ENCODE measurements at regions not wholly inside any gene's neighbourhood (a gene's known extent, or its start where the extent isn't known, plus 50 kb on each side); places are given as distances from the start of the nearest gene placed in this dataset.

DNA sequence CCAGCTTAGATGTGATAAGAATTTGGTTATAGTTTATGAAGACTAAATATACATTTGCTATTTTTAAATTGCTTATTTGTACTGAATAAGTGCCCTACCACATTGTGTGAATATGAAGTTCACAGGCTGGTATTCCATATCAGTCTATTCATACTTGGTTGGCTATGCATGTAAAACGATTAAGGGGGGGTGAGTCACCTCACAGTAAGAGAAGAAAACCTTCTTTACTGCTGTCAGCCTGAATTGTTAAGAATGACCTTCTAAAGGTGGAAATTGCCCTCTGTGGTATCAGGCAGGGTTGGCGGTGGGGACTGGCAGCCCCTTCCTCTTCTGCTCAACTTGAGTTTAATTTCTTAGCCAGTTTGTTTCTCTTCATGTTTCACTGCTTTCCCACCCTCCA, 127.0 kb upstream of the RPS23 start:
- ATAC-seq, result no peak
- TF ChIP-seq, protein P1, sequence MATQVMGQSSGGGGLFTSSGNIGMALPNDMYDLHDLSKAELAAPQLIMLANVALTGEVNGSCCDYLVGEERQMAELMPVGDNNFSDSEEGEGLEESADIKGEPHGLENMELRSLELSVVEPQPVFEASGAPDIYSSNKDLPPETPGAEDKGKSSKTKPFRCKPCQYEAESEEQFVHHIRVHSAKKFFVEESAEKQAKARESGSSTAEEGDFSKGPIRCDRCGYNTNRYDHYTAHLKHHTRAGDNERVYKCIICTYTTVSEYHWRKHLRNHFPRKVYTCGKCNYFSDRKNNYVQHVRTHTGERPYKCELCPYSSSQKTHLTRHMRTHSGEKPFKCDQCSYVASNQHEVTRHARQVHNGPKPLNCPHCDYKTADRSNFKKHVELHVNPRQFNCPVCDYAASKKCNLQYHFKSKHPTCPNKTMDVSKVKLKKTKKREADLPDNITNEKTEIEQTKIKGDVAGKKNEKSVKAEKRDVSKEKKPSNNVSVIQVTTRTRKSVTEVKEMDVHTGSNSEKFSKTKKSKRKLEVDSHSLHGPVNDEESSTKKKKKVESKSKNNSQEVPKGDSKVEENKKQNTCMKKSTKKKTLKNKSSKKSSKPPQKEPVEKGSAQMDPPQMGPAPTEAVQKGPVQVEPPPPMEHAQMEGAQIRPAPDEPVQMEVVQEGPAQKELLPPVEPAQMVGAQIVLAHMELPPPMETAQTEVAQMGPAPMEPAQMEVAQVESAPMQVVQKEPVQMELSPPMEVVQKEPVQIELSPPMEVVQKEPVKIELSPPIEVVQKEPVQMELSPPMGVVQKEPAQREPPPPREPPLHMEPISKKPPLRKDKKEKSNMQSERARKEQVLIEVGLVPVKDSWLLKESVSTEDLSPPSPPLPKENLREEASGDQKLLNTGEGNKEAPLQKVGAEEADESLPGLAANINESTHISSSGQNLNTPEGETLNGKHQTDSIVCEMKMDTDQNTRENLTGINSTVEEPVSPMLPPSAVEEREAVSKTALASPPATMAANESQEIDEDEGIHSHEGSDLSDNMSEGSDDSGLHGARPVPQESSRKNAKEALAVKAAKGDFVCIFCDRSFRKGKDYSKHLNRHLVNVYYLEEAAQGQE (IDR thresholded peaks at IDR 0.05; ENCODE audit: insufficient read depth in 1 of 2, low read depth in 2 of 2, low read length in 1 of 2), result no peak
- no peak for TF ChIP-seq TCF7L2 (IDR thresholded peaks at IDR 0.05; ENCODE audit: low read depth, low read length)
- TF ChIP-seq, protein P2, sequence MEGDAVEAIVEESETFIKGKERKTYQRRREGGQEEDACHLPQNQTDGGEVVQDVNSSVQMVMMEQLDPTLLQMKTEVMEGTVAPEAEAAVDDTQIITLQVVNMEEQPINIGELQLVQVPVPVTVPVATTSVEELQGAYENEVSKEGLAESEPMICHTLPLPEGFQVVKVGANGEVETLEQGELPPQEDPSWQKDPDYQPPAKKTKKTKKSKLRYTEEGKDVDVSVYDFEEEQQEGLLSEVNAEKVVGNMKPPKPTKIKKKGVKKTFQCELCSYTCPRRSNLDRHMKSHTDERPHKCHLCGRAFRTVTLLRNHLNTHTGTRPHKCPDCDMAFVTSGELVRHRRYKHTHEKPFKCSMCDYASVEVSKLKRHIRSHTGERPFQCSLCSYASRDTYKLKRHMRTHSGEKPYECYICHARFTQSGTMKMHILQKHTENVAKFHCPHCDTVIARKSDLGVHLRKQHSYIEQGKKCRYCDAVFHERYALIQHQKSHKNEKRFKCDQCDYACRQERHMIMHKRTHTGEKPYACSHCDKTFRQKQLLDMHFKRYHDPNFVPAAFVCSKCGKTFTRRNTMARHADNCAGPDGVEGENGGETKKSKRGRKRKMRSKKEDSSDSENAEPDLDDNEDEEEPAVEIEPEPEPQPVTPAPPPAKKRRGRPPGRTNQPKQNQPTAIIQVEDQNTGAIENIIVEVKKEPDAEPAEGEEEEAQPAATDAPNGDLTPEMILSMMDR (IDR thresholded peaks at IDR 0.05), result no peak
- TF ChIP-seq POLR2AphosphoS5 (IDR thresholded peaks at IDR 0.05; ENCODE audit: low read depth, low read length), result no peak
- TF ChIP-seq SIN3A (IDR thresholded peaks at IDR 0.05; ENCODE audit: borderline replicate concordance, insufficient read depth, low read depth, low read length), result no peak
- no peak for DNase-seq (ENCODE audit: low read depth, low spot score)
- no peaks in the 10 kb centered on the region for H3K27me3 ChIP-seq (ENCODE audit: control insufficient read depth, insufficient read depth, low read length)
- H3K27ac ChIP-seq (ENCODE audit: low read length), result no peak overlapping the region
- in situ Hi-C loops (cut with HindIII; ENCODE audit: low pct_unique_long_range_greater_than_20kb, low sequenced_read_pairs) (no loop called here), intact Hi-C loops (cut with micrococcal nuclease; ENCODE audit: unreplicated experiment) (no loop called here)
- no peaks in the 10 kb centered on the region for H3K4me1 ChIP-seq (ENCODE audit: control insufficient read depth, insufficient read depth, low read length)
- no peaks in the 10 kb centered on the region for H3K9me3 ChIP-seq (ENCODE audit: control insufficient read depth, insufficient read depth, low read depth, low read length)
- no TSS peak for BruUV-seq (replicated peaks)
- no peak overlapping the region for H3K4me3 ChIP-seq (ENCODE audit: low read depth in 2 of 2, low read length in 2 of 2)
- POLR2A ChIA-PET, result no interaction called here
- CTCF ChIA-PET, result no interaction called here
- no peaks in the 10 kb centered on the region for H3K36me3 ChIP-seq (ENCODE audit: control insufficient read depth, insufficient read depth, low read length)

DNA sequence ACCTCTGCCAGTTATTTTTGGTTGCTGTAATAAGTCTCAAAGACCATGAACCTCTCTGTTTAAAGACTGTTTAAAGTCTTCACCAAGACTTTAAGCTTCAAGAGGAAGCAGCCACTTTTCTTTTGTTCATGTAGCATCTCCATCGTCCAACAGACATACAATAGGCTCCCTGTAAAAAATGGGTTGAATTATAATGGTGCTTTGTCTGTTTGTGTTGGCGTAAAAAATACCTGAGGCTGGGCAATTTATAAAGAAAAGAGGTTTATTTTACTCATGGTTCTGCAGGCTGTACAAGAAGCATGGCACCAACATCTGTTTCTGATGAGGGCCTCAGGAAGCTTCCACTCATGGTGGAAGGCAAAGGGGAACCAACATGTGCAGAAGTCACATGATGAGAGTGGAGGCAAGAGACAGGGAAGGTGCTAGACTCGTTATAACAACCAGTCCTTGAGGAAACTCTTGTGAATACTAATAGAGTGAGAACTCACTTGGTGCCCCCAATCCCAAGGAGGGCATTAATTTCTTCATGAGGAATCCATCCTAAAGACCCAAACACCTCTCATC, 126.3 kb upstream of the RPS23 start:
- Histone ChIP-seq H3K27me3 (ENCODE audit: control insufficient read depth, insufficient read depth, low read length) (no peaks in the 10 kb centered on the region), H3K27ac (ENCODE audit: low read length) (no peak overlapping the region), H3K4me1 (ENCODE audit: control insufficient read depth, insufficient read depth, low read length) (no peaks in the 10 kb centered on the region), H3K36me3 (ENCODE audit: control insufficient read depth, insufficient read depth, low read length) (no peaks in the 10 kb centered on the region), H3K9me3 (ENCODE audit: control insufficient read depth, insufficient read depth, low read depth, low read length) (no peaks in the 10 kb centered on the region), H3K4me3 (ENCODE audit: low read depth in 2 of 2, low read length in 2 of 2) (no peak overlapping the region)
- POLR2A ChIA-PET, result no interaction called here
- CTCF ChIA-PET, result no interaction called here
- in situ Hi-C loops (cut with HindIII; ENCODE audit: low pct_unique_long_range_greater_than_20kb, low sequenced_read_pairs), result no loop called here
- intact Hi-C loops (cut with micrococcal nuclease; ENCODE audit: unreplicated experiment), result no loop called here
- DNase-seq (ENCODE audit: low read depth, low spot score), result no peak
- TF ChIP-seq, protein P2 (IDR thresholded peaks at IDR 0.05), result no peak
- TF ChIP-seq SIN3A (IDR thresholded peaks at IDR 0.05; ENCODE audit: borderline replicate concordance, insufficient read depth, low read depth, low read length) (no peak), TCF7L2 (IDR thresholded peaks at IDR 0.05; ENCODE audit: low read depth, low read length) (no peak)
- ATAC-seq, result no peak
- BruUV-seq (replicated peaks), result no TSS peak
